ENCODE measurements at regions not wholly inside any gene's neighbourhood (a gene's known extent, or its start where the extent isn't known, plus 50 kb on each side); places are given as distances from the start of the nearest gene placed in this dataset.

GRCh38 chr5:124866355-124867136 lies 120.1 kb upstream of the ZNF608 start:
- no peaks in the 10 kb centered on the region for H3K9me3 ChIP-seq

GRCh38 chr5:124867137-124867704 lies 120.8 kb upstream of the ZNF608 start:
- Histone ChIP-seq H3K27me3 (no peaks in the 10 kb centered on the region), H3K9me3 (no peaks in the 10 kb centered on the region), H3K4me1 (peaks cover 31% of the 10 kb centered on the region), H3K4me3 (ENCODE audit: low read depth, low read length) (no peak overlapping the region), H3K36me3 (no peaks in the 10 kb centered on the region)
- DNase-seq: no peak
- TF ChIP-seq CTCF (IDR thresholded peaks at IDR 0.05; ENCODE audit: low read depth, low read length): no peak

More at GRCh38 chr5:124866355-124867136, 120.1 kb upstream of the ZNF608 start:
- no peak for TF ChIP-seq CTCF (IDR thresholded peaks at IDR 0.05; ENCODE audit: low read depth, low read length)
- Histone ChIP-seq H3K4me3 (ENCODE audit: low read depth, low read length) (no peak overlapping the region), H3K4me1 (peaks cover 31% of the 10 kb centered on the region), H3K27me3 (no peaks in the 10 kb centered on the region), H3K36me3 (no peaks in the 10 kb centered on the region)
- DNase-seq: peak; percentile 49

- Histone ChIP-seq H3K27me3 (no peaks in the 10 kb centered on the region), H3K9me3 (no peaks in the 10 kb centered on the region), H3K4me1 (peaks cover 31% of the 10 kb centered on the region), H3K36me3 (no peaks in the 10 kb centered on the region), H3K4me3 (ENCODE audit: low read depth, low read length) (no peak overlapping the region)
- DNase-seq: no peak
- TF ChIP-seq CTCF (IDR thresholded peaks at IDR 0.05; ENCODE audit: low read depth, low read length): no peak
Observed at GRCh38 chr5:124868676-124869075, 122.2 kb upstream of the ZNF608 start.

- no peaks in the 10 kb centered on the region for H3K36me3 ChIP-seq
- peaks cover 31% of the 10 kb centered on the region for H3K4me1 ChIP-seq
- no peak overlapping the region for H3K4me3 ChIP-seq (ENCODE audit: low read depth, low read length)
- H3K27me3 ChIP-seq: no peaks in the 10 kb centered on the region
- no peak for DNase-seq
- TF ChIP-seq CTCF (IDR thresholded peaks at IDR 0.05; ENCODE audit: low read depth, low read length): no peak
- no peaks in the 10 kb centered on the region for H3K9me3 ChIP-seq
Observed at GRCh38 chr5:124869426-124870033, 123.1 kb upstream of the ZNF608 start.

- no peaks in the 10 kb centered on the region for H3K9me3 ChIP-seq
- no peak for TF ChIP-seq CTCF (IDR thresholded peaks at IDR 0.05; ENCODE audit: low read depth, low read length)
- no peak overlapping the region for H3K4me3 ChIP-seq (ENCODE audit: low read depth, low read length)
- no peak for DNase-seq
- no peaks in the 10 kb centered on the region for H3K36me3 ChIP-seq
- peaks cover 31% of the 10 kb centered on the region for H3K4me1 ChIP-seq
- H3K27me3 ChIP-seq: no peaks in the 10 kb centered on the region
Observed at GRCh38 chr5:124870070-124870469, 123.6 kb upstream of the ZNF608 start.

GRCh38 chr5:124871303-124871702 lies 124.9 kb upstream of the ZNF608 start:
- H3K27me3 ChIP-seq: no peaks in the 10 kb centered on the region
- peaks cover 26% of the 10 kb centered on the region for H3K4me1 ChIP-seq
- H3K36me3 ChIP-seq: no peaks in the 10 kb centered on the region
- peak; percentile 36 for DNase-seq
- no peak for TF ChIP-seq CTCF (IDR thresholded peaks at IDR 0.05; ENCODE audit: low read depth, low read length)
- H3K9me3 ChIP-seq: no peaks in the 10 kb centered on the region
- H3K4me3 ChIP-seq (ENCODE audit: low read depth, low read length): no peak overlapping the region
